ENCODE measurements at regions not wholly inside any gene's neighbourhood (a gene's known extent, or its start where the extent isn't known, plus 50 kb on each side); places are given as distances from the start of the nearest gene placed in this dataset.
"Not testable (repeated sequence)": the region's sequence is repeated elsewhere in the genome, so short reads cannot be mapped to it uniquely, and the experiment has no call there.

- Histone ChIP-seq H3K4me3 (ENCODE audit: low read depth, low read length) (no peak overlapping the region), H3K27me3 (ENCODE audit: control insufficient read depth, insufficient read depth, low read length) (no peaks in the 10 kb centered on the region), H3K36me3 (ENCODE audit: control insufficient read depth, insufficient read depth, low read length) (no peaks in the 10 kb centered on the region)
- FAIRE-seq (no peak), DNase-seq (ENCODE audit: low read depth) (no peak)
- TF ChIP-seq, protein P1, sequence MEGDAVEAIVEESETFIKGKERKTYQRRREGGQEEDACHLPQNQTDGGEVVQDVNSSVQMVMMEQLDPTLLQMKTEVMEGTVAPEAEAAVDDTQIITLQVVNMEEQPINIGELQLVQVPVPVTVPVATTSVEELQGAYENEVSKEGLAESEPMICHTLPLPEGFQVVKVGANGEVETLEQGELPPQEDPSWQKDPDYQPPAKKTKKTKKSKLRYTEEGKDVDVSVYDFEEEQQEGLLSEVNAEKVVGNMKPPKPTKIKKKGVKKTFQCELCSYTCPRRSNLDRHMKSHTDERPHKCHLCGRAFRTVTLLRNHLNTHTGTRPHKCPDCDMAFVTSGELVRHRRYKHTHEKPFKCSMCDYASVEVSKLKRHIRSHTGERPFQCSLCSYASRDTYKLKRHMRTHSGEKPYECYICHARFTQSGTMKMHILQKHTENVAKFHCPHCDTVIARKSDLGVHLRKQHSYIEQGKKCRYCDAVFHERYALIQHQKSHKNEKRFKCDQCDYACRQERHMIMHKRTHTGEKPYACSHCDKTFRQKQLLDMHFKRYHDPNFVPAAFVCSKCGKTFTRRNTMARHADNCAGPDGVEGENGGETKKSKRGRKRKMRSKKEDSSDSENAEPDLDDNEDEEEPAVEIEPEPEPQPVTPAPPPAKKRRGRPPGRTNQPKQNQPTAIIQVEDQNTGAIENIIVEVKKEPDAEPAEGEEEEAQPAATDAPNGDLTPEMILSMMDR (IDR thresholded peaks at IDR 0.05; ENCODE audit: insufficient read depth, low read length, severe bottlenecking): no peak
Measured at GRCh38 chr7:85285527-85285926, 98.7 kb upstream of the SEMA3D start.

DNA sequence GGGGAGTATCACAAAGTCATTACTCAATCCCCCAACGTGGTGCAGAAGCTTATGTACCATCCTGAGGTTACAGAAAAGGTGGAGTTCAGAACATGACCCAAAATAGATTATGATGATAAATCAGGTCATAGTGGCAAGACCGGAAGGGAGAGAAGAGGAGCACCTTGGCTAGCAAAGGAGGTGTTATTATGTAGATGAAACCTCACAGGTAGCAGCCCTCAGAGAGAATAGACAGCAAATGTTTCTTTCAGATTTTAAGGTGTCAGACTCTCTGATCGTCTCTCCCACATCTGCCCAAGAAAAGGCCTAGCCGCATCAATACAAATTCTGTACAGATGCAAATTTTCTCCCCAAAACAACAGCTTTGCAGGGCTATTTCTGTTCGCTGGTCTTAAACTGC, 88.3 kb upstream of the SEMA3D start:
- TF ChIP-seq, protein P1 (IDR thresholded peaks at IDR 0.05; ENCODE audit: insufficient read depth, low read length, severe bottlenecking): no peak
- Histone ChIP-seq H3K4me3 (ENCODE audit: low read depth, low read length) (no peak overlapping the region), H3K36me3 (ENCODE audit: control insufficient read depth, insufficient read depth, low read length) (no peaks in the 10 kb centered on the region), H3K27me3 (ENCODE audit: control insufficient read depth, insufficient read depth, low read length) (no peaks in the 10 kb centered on the region)
- FAIRE-seq (no peak), DNase-seq (ENCODE audit: low read depth) (no peak)

DNA sequence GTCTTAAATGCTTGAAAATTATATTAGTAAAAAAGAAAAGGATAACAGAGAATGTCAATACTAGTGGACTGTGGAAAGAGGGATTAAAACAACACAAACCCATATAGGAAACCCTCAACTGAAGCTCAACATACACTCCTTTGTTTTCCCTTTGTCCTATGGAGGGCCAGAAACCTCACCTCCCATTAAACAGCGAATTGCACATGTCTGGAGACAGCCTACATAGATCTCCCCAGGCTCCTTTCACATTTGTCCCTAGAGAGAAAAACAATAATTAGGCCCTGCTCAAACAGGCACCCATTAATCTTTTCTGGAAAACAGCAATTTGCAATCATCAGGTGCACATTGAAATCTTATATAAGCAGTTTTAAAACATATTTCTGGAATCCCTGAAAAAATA, 87.6 kb upstream of the SEMA3D start:
- Histone ChIP-seq H3K36me3 (ENCODE audit: control insufficient read depth, insufficient read depth, low read length) (no peaks in the 10 kb centered on the region), H3K27me3 (ENCODE audit: control insufficient read depth, insufficient read depth, low read length) (no peaks in the 10 kb centered on the region), H3K4me3 (ENCODE audit: low read depth, low read length) (no peak overlapping the region)
- DNase-seq (ENCODE audit: low read depth) (no peak), FAIRE-seq (no peak)
- TF ChIP-seq, protein P1 (IDR thresholded peaks at IDR 0.05; ENCODE audit: insufficient read depth, low read length, severe bottlenecking): no peak

- FAIRE-seq (no peak), DNase-seq (ENCODE audit: low read depth) (peak; percentile 64)
- Histone ChIP-seq H3K4me3 (ENCODE audit: low read depth, low read length) (no peak overlapping the region), H3K36me3 (ENCODE audit: control insufficient read depth, insufficient read depth, low read length) (no peaks in the 10 kb centered on the region), H3K27me3 (ENCODE audit: control insufficient read depth, insufficient read depth, low read length) (no peaks in the 10 kb centered on the region)
- TF ChIP-seq, protein P1 (IDR thresholded peaks at IDR 0.05; ENCODE audit: insufficient read depth, low read length, severe bottlenecking): no peak
Measured at GRCh38 chr7:85262891-85263290, 76.0 kb upstream of the SEMA3D start.

GRCh38 chr7:85261336-85261735, 74.5 kb upstream of the SEMA3D start:
- Histone ChIP-seq H3K36me3 (ENCODE audit: control insufficient read depth, insufficient read depth, low read length) (no peaks in the 10 kb centered on the region), H3K27me3 (ENCODE audit: control insufficient read depth, insufficient read depth, low read length) (no peaks in the 10 kb centered on the region), H3K4me3 (ENCODE audit: low read depth, low read length) (no peak overlapping the region)
- no peak for FAIRE-seq
- TF ChIP-seq, protein P1 (IDR thresholded peaks at IDR 0.05; ENCODE audit: insufficient read depth, low read length, severe bottlenecking): no peak
- peak; percentile 48 for DNase-seq (ENCODE audit: low read depth)

DNA sequence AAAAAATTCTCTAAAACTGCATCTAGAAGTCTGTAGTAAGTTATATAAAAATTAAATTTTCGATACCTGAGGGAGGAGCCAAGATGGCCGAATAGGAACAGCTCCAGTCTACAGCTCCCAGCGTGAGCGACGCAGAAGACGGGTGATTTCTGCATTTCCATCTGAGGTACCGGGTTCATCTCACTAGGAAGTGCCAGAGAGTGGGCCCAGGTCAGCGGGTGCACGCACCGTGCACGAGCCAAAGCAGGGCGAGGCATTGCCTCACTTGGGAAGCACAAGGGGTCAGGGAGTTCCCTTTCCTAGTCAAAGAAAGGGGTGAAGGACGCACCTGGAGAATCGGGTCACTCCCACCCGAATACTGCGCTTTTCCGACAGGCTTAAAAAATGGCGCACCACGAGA, 62.9 kb upstream of the SEMA3D start:
- DNase-seq (ENCODE audit: low read depth); FAIRE-seq; H3K36me3 ChIP-seq (ENCODE audit: control insufficient read depth, insufficient read depth, low read length); H3K27me3 ChIP-seq (ENCODE audit: control insufficient read depth, insufficient read depth, low read length); H3K4me3 ChIP-seq (ENCODE audit: low read depth, low read length): not testable (repeated sequence)
